GM19438 (cell line): ENCODE measurements at regions not wholly inside any gene's neighbourhood (a gene's known extent, or its start where the extent isn't known, plus 50 kb on each side); places are given as distances from the start of the nearest gene placed in this dataset.
"Not testable (repeated sequence)": the region's sequence is repeated elsewhere in the genome, so short reads cannot be mapped to it uniquely, and the experiment has no call there.

Source experiments
- ATAC-seq: cut with Tn5 transposase; IDR thresholded peaks from one replicate; pipeline ENCODE4 v1.9.1; 2021; ENCODE audit warnings: low read depth; ENCODE audit not compliant: unreplicated experiment

DNA sequence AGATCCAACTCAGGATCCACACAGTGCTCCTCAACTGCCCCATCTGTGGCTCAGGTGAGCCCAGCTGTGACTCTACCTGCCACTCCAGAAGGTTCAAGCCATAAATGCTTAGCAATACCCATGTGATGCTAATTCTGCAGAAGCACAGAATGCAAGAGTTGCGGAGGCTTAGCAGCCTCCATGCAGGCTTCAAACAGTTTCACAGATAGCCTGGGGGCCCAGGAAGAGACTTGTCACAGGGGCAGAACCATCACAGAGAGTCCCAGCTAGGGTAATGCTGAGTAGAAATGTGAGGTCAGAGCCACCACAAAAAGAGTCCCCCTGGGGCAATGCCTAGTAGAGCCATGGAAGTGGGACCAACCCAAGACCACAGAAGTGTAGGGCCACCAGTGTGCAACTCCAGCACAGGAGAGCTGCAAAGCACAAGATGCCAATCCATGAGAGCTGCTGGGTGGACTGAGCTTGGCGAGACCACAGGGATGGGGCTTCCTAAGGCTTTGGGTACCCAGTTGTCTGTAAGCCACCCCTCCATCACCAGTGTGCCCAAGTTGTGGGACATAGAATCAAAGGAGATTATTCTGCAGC, 283.9 kb downstream of the UBE3D start:
- ATAC-seq, result no peak

DNA sequence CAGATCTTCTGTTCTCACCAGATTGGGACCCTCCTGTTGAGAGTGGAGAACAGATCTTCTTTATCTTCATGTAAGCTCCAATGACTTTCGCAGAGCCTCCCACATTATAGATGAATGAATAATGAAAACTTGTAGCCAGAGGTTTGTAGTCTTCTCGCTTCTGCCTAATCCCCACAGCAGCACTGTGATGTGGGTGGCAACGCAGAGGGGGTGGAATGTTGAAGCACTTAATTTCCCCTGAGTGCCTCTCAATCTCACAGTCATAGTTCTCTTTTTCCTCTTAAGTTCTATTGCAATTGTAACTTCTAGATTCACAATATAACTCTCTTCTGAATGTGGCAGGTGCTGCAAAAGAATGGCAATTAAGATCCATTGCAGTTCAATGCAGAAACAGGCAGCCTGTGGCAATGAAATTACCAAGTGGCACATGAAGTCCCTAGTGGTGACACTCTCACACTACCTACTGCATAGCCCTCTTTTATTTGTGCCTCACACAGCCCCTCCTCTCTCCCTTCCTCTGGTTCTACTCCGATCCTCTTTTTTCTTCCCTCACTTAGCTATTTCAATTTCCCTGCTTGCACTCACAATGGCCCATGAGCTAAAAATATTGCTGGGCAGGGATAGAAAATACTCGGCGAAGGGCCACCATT, 281.9 kb downstream of the UBE3D start:
- no peak for ATAC-seq

DNA sequence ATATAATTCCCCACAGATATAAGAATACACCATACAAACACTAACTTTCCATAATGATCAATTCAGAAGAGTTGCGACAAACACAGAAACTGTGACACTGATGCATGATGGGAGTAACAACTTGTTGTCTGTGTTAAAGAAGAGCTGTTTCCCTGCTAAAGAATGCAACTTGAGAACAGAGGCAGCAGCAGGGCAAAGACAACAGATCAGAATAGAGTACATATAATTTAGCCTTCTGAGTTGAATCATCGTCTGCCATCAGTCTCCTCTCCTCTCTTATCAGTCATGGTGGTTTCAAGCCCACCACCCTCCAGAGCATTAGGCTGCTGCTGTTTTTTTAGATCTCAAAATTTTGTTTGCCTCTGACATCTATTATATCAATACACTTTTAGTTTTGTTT, 280.4 kb downstream of the UBE3D start:
- ATAC-seq, result no peak

DNA sequence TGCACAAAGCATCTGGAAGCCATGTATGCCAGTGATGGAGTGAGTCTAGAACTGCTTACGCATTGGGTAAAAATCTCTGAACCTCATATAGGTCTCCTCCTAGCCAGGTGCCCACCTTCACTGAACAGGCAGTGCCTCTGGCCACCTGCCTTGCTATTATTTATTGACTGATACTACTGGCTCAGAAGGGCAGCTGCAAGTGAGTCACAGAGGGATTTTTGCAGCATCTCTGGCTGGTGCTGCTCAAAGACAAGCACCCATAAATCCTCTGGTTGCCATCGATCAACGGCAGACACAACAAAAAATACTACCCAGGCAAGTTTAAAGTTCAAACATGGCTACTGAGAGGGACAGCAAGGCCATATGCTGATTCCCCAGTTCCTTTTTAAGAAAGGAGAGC, 279.4 kb downstream of the UBE3D start:
- no peak for ATAC-seq

DNA sequence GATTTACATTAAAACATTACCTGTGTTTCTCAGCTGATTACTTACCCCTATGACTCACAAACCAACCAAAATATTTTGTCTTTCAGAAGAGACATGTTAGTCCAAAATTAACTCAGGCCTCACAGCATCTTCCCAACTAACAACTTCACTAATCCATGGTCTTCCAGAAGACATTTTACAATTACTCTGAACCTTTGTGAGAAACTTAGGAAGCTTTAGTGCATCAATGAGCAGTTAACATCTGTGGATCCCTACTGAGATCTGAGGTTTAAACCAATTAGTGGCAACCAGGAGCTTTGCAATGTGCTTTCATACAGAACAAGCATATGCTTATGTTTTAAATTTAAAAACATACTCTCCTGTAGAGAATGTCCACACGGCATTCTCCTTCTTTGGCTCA, 269.7 kb downstream of the UBE3D start:
- ATAC-seq, result no peak

DNA sequence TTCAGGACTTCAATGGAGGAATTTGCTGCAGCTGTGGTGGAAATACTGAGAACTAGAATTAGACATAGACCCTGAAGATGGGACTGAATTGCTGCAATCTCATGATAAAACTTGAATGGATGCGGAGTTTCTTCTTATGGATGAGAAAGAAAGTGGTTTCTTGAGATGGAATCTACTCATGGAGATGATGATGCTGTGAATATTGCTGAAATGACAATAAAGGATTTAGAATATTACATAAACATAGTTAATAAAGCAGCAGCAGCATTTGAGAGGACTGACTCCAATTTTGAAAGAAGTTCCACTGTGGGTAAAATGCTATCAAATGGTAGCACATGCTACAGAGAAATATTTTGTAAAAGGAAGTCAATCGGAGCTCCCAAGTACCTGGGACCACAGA, 264.6 kb downstream of the UBE3D start:
- ATAC-seq, result no peak

DNA sequence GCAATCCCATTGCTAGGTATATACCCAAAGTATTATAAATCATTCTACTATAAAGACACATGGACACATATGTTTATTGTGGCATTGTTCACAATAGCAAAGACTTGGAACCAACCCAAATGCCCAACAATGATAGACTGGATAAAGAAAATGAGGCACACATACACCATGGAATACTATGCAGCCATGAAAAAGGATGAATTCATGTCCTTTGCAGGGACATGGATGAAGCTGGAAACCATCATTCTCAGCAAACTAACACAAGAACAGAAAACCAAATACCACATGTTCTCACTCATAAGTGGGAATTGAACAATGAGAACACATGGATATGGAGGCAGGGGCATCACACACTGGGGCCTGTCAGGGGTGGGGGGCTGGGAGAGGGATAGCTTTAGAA, 249.4 kb downstream of the UBE3D start:
- not testable (repeated sequence) for ATAC-seq

DNA sequence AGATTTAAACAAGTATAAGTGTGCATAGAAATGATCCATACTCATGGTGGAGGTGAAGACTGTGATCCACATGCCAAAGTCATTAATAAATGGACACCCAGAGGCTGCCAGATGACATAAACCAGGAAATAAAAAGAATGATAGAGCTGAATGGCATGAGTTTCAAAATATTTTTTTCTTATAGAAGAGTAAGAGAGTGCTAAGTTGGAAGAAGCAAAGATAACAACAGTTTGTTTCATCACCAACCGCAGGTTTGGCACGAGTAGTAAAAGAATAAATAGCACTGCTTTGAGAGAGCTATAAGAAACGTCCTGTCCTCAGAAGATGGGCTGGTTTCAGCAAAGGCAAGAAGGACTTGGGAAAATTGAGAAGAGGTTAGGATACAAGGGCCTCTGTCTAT, 246.9 kb downstream of the UBE3D start:
- no peak for ATAC-seq

DNA sequence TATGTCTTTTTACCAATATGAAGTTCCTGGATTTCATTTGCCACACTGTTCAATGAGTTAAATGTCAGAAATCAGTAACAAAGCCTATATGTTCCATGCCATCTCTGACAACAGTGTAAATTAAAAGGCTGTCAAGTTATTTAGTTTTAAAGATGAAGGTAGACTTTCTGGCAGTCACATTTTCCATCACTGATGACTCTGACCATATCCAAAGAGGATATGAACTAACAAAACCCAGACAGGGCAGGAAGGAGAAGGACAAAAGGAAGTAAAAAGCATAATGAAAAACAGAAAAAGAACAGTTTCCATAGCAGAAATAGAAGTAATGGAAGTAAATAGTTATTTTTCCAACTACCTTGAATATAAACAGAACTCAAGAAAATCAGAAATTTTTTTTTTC, 242.3 kb downstream of the UBE3D start:
- ATAC-seq, result no peak

DNA sequence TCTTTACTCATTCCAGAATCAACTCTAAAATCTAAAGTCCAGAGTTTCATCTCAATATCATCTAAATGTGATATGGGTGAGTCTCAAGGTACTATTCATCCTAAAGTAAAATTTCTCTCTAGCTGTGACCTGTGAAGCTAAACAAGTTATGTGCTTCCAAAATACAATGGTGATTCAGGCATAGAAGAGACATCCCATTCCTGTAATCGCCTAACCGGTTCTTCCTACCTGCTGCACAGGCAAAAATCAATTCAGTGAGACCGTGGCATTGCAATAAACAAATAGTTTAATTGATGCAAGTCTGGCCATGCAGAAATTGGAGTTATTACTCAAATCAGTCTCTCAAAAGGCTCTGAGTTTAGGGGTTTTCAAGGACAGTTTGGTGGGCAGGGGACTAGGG, 232.8 kb downstream of the UBE3D start:
- ATAC-seq, result no peak

DNA sequence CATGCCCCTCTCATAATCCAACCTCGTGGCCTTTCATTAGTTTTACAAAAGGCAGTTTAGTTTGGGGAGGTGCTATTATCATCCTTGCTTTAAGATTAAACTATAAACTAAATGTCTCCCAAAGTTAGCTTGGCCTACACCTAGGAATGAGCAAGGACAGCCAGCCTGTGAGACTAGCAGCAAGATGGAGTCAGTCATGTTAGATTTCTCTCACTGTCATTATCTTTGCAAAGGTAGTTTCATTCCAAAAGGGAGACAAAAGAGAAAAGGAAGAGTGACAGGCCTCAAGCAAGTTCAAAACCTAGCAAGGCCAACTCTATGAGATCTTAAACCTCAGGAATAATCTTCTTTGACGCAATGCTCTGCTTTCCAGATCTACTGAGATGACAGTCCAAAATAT, 232.2 kb downstream of the UBE3D start:
- ATAC-seq, result no peak

DNA sequence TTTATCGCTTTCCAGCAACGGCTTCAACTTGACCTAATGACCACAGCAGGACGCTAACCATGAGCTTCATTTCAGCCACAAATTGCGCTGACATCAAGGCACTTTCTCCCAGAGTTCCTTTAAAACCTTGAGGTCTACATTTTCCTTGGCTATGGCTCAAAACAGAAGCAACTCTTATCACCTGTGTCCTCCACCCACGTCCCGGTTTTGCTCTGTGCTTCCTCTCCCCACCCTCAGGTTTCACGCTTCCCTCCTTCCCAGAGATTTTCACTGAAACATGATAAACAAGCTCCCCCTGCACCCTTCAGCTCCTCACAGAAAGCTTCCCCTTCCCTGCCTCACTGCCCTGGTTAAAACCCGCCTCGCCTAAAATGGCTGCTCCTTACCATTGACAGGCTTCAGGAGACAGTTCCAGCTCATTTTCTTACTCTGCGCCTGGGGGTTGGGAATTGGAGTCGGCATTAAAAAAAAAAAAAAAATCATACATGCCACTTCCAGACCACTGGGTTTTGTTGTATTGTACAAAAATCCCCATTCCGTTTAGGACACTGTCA, 229.5 kb downstream of the UBE3D start:
- ATAC-seq, result no peak

DNA sequence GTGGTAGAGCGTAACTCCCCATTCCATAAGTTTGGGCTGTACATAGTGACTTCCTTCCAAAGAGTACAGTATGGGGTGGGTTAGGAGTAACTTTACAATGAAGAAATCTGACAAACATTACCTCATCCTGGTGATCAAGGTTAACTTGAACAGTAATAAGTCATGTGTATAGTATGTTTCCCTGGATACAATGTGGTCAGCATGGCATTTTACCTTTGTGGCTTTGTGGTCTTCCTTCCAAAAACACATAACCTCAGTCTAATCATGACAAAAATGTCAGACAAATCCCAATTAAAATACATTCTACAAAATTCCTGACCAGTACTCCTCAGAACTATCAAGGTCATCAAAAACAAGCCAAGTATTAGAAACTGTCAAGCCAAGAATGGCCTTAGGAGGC, 225.1 kb downstream of the UBE3D start:
- no peak for ATAC-seq

DNA sequence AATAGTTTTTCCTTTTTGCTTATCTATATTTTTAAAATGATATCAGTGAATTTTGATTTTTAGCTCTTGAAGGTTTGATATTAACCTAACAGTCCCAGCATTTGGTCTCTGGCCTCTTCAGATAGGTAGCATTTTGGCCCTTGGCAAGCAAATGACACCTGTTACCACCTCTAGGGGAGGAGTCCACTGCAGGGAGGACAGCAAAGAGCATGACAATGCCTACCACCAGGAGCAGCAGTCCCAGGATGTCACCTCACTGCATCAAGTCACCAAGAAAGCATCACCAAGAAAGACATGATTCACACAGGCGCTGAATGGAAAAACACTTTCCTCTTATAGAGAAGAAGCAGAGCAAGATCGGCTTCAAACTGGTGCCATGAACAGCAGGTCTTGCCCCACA, 224.3 kb downstream of the UBE3D start:
- no peak for ATAC-seq
